ENCODE measurements at regions not wholly inside any gene's neighbourhood (a gene's known extent, or its start where the extent isn't known, plus 50 kb on each side); places are given as distances from the start of the nearest gene placed in this dataset.
A peak's percentile ranks its signal among the peaks of the same experiment; 100 is the strongest.

- no peaks in the 10 kb centered on the region for H3K36me3 Mint-ChIP-seq (ENCODE audit: low read depth)
- DNase-seq = no peak
- no peaks in the 10 kb centered on the region for H3K9me3 Mint-ChIP-seq
- H3K4me3 Mint-ChIP-seq = no peak overlapping the region
- intact Hi-C loops (cut with micrococcal nuclease) = no loop called here
- H3K27me3 Mint-ChIP-seq = no peaks in the 10 kb centered on the region
- no peak overlapping the region for H3K27ac Mint-ChIP-seq
- no peaks in the 10 kb centered on the region for H3K4me1 Mint-ChIP-seq
Measured at GRCh38 chr5:8013948-8014710, 145.2 kb downstream of the MTRR start.

- Mint-ChIP-seq H3K27me3 (no peaks in the 10 kb centered on the region), H3K27ac (no peak overlapping the region), H3K36me3 (ENCODE audit: low read depth) (no peaks in the 10 kb centered on the region), H3K4me1 (no peaks in the 10 kb centered on the region), H3K4me3 (no peak overlapping the region), H3K9me3 (no peaks in the 10 kb centered on the region)
- DNase-seq = no peak
- intact Hi-C loops (cut with micrococcal nuclease) = no loop called here
Measured at GRCh38 chr5:8019719-8020218, 150.8 kb downstream of the MTRR start.

GRCh38 chr5:8020861-8021514, 152.0 kb downstream of the MTRR start:
- intact Hi-C loops (cut with micrococcal nuclease) = no loop called here
- no peaks in the 10 kb centered on the region for H3K27me3 Mint-ChIP-seq
- no peak overlapping the region for H3K4me3 Mint-ChIP-seq
- H3K4me1 Mint-ChIP-seq = no peaks in the 10 kb centered on the region
- H3K36me3 Mint-ChIP-seq (ENCODE audit: low read depth) = no peaks in the 10 kb centered on the region
- DNase-seq = no peak
- H3K27ac Mint-ChIP-seq = no peak overlapping the region
- no peaks in the 10 kb centered on the region for H3K9me3 Mint-ChIP-seq

- Mint-ChIP-seq H3K27ac (no peak overlapping the region), H3K4me1 (no peaks in the 10 kb centered on the region), H3K9me3 (no peaks in the 10 kb centered on the region), H3K27me3 (no peaks in the 10 kb centered on the region), H3K36me3 (ENCODE audit: low read depth) (no peaks in the 10 kb centered on the region), H3K4me3 (no peak overlapping the region)
- intact Hi-C loops (cut with micrococcal nuclease) = no loop called here
- DNase-seq = no peak
Measured at GRCh38 chr5:8028243-8028642, 159.3 kb downstream of the MTRR start.

- intact Hi-C loops (cut with micrococcal nuclease) = no loop called here
- H3K36me3 Mint-ChIP-seq (ENCODE audit: low read depth) = no peaks in the 10 kb centered on the region
- no peaks in the 10 kb centered on the region for H3K9me3 Mint-ChIP-seq
- H3K4me3 Mint-ChIP-seq = no peak overlapping the region
- no peak for DNase-seq
- H3K27me3 Mint-ChIP-seq = no peaks in the 10 kb centered on the region
- H3K4me1 Mint-ChIP-seq = no peaks in the 10 kb centered on the region
- H3K27ac Mint-ChIP-seq = no peak overlapping the region
Measured at GRCh38 chr5:8033261-8033660, 164.3 kb downstream of the MTRR start.

- intact Hi-C loops (cut with micrococcal nuclease) = no loop called here
- no peaks in the 10 kb centered on the region for H3K27me3 Mint-ChIP-seq
- no peaks in the 10 kb centered on the region for H3K9me3 Mint-ChIP-seq
- no peaks in the 10 kb centered on the region for H3K36me3 Mint-ChIP-seq (ENCODE audit: low read depth)
- H3K4me1 Mint-ChIP-seq = no peaks in the 10 kb centered on the region
- DNase-seq = no peak
- H3K4me3 Mint-ChIP-seq = no peak overlapping the region
- no peak overlapping the region for H3K27ac Mint-ChIP-seq
Measured at GRCh38 chr5:8034852-8035251, 165.9 kb downstream of the MTRR start.

GRCh38 chr5:8048920-8049319, 180.0 kb downstream of the MTRR start:
- H3K4me1 Mint-ChIP-seq = no peaks in the 10 kb centered on the region
- no peak for DNase-seq

GRCh38 chr5:8050616-8051175, 181.7 kb downstream of the MTRR start:
- Mint-ChIP-seq H3K36me3 (ENCODE audit: low read depth) (no peaks in the 10 kb centered on the region), H3K4me1 (no peaks in the 10 kb centered on the region), H3K4me3 (no peak overlapping the region), H3K27me3 (no peaks in the 10 kb centered on the region), H3K9me3 (no peaks in the 10 kb centered on the region), H3K27ac (no peak overlapping the region)
- intact Hi-C loops (cut with micrococcal nuclease) = no loop called here
- no peak for DNase-seq

More at GRCh38 chr5:8048920-8049319, 180.0 kb downstream of the MTRR start:
- Mint-ChIP-seq H3K4me3 (no peak overlapping the region), H3K9me3 (no peaks in the 10 kb centered on the region), H3K27me3 (no peaks in the 10 kb centered on the region), H3K36me3 (ENCODE audit: low read depth) (no peaks in the 10 kb centered on the region), H3K27ac (no peak overlapping the region)
- intact Hi-C loops (cut with micrococcal nuclease) = no loop called here

- Mint-ChIP-seq H3K36me3 (ENCODE audit: low read depth) (no peaks in the 10 kb centered on the region), H3K4me1 (no peaks in the 10 kb centered on the region), H3K9me3 (no peaks in the 10 kb centered on the region), H3K4me3 (no peak overlapping the region), H3K27ac (no peak overlapping the region), H3K27me3 (no peaks in the 10 kb centered on the region)
- peak; percentile 23 for DNase-seq
- intact Hi-C loops (cut with micrococcal nuclease) = no loop called here
Measured at GRCh38 chr5:8053270-8053669, 184.3 kb downstream of the MTRR start.

- Mint-ChIP-seq H3K4me1 (no peaks in the 10 kb centered on the region), H3K27me3 (no peaks in the 10 kb centered on the region), H3K36me3 (ENCODE audit: low read depth) (no peaks in the 10 kb centered on the region), H3K27ac (no peak overlapping the region), H3K9me3 (no peaks in the 10 kb centered on the region), H3K4me3 (no peak overlapping the region)
- DNase-seq = no peak
- intact Hi-C loops (cut with micrococcal nuclease) = no loop called here
Measured at GRCh38 chr5:8057769-8058168, 188.8 kb downstream of the MTRR start.

GRCh38 chr5:8058616-8059190, 189.8 kb downstream of the MTRR start:
- no peaks in the 10 kb centered on the region for H3K27me3 Mint-ChIP-seq
- H3K4me3 Mint-ChIP-seq = no peak overlapping the region
- no peak for DNase-seq
- intact Hi-C loops (cut with micrococcal nuclease) = no loop called here
- no peaks in the 10 kb centered on the region for H3K4me1 Mint-ChIP-seq
- H3K9me3 Mint-ChIP-seq = no peaks in the 10 kb centered on the region
- no peak overlapping the region for H3K27ac Mint-ChIP-seq
- no peaks in the 10 kb centered on the region for H3K36me3 Mint-ChIP-seq (ENCODE audit: low read depth)

GRCh38 chr5:8059337-8059736, 190.4 kb downstream of the MTRR start:
- H3K4me3 Mint-ChIP-seq = no peak overlapping the region
- H3K27ac Mint-ChIP-seq = no peak overlapping the region
- no peaks in the 10 kb centered on the region for H3K36me3 Mint-ChIP-seq (ENCODE audit: low read depth)
- H3K27me3 Mint-ChIP-seq = no peaks in the 10 kb centered on the region
- H3K9me3 Mint-ChIP-seq = no peaks in the 10 kb centered on the region
- no peaks in the 10 kb centered on the region for H3K4me1 Mint-ChIP-seq
- intact Hi-C loops (cut with micrococcal nuclease) = no loop called here
- DNase-seq = no peak

GRCh38 chr5:8060235-8060952, 191.4 kb downstream of the MTRR start:
- H3K27ac Mint-ChIP-seq = no peak overlapping the region
- no peak overlapping the region for H3K4me3 Mint-ChIP-seq
- no peaks in the 10 kb centered on the region for H3K27me3 Mint-ChIP-seq
- H3K4me1 Mint-ChIP-seq = no peaks in the 10 kb centered on the region
- no peaks in the 10 kb centered on the region for H3K9me3 Mint-ChIP-seq
- DNase-seq = no peak
- intact Hi-C loops (cut with micrococcal nuclease) = no loop called here
- H3K36me3 Mint-ChIP-seq (ENCODE audit: low read depth) = no peaks in the 10 kb centered on the region
